ENCODE measurements at regions not wholly inside any gene's neighbourhood (a gene's known extent, or its start where the extent isn't known, plus 50 kb on each side); places are given as distances from the start of the nearest gene placed in this dataset.

- H3K36me3 Mint-ChIP-seq (ENCODE audit: low read depth) = no peaks in the 10 kb centered on the region
- H3K27ac Mint-ChIP-seq = no peak overlapping the region
- Histone ChIP-seq H3K27ac (ENCODE audit: low read depth in 1 of 2, low read length in 2 of 2) (no peak overlapping the region), H3K36me3 (ENCODE audit: insufficient read depth, low read length) (no peaks in the 10 kb centered on the region), H3K4me1 (ENCODE audit: insufficient read depth, low read length) (no peaks in the 10 kb centered on the region), H3K27me3 (ENCODE audit: control insufficient read depth in 1 of 2, insufficient read depth in 2 of 2, low read length in 2 of 2) (no peaks in the 10 kb centered on the region), H3K4me3 (ENCODE audit: low read length) (no peak overlapping the region), H3K9me3 (ENCODE audit: control insufficient read depth in 1 of 2, insufficient read depth in 1 of 2, low read length in 2 of 2) (no peaks in the 10 kb centered on the region)
- no peak for DNase-seq
- H3K27me3 Mint-ChIP-seq = peaks cover 10% of the 10 kb centered on the region
- TF ChIP-seq, protein P1, sequence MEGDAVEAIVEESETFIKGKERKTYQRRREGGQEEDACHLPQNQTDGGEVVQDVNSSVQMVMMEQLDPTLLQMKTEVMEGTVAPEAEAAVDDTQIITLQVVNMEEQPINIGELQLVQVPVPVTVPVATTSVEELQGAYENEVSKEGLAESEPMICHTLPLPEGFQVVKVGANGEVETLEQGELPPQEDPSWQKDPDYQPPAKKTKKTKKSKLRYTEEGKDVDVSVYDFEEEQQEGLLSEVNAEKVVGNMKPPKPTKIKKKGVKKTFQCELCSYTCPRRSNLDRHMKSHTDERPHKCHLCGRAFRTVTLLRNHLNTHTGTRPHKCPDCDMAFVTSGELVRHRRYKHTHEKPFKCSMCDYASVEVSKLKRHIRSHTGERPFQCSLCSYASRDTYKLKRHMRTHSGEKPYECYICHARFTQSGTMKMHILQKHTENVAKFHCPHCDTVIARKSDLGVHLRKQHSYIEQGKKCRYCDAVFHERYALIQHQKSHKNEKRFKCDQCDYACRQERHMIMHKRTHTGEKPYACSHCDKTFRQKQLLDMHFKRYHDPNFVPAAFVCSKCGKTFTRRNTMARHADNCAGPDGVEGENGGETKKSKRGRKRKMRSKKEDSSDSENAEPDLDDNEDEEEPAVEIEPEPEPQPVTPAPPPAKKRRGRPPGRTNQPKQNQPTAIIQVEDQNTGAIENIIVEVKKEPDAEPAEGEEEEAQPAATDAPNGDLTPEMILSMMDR (IDR thresholded peaks at IDR 0.05) = no peak
- ATAC-seq (ENCODE audit: poor library complexity) = no peak
- intact Hi-C loops (cut with DNase I, micrococcal nuclease) = no loop called here
- ChIA-PET POLR2A (no interaction called here), CTCF (no interaction called here)
- no peaks in the 10 kb centered on the region for H3K9me3 Mint-ChIP-seq
- no peaks in the 10 kb centered on the region for H3K4me1 Mint-ChIP-seq (ENCODE audit: low read depth)
- no peak overlapping the region for H3K4me3 Mint-ChIP-seq
Measured at GRCh38 chr2:225328192-225328591, 71.3 kb upstream of the NYAP2 start.

- peaks cover 10% of the 10 kb centered on the region for H3K27me3 Mint-ChIP-seq
- CTCF ChIA-PET = no interaction called here
- Histone ChIP-seq H3K27me3 (ENCODE audit: control insufficient read depth in 1 of 2, insufficient read depth in 2 of 2, low read length in 2 of 2) (no peaks in the 10 kb centered on the region), H3K27ac (ENCODE audit: low read depth in 1 of 2, low read length in 2 of 2) (no peak overlapping the region), H3K9me3 (ENCODE audit: control insufficient read depth in 1 of 2, insufficient read depth in 1 of 2, low read length in 2 of 2) (no peaks in the 10 kb centered on the region), H3K4me3 (ENCODE audit: low read length) (no peak overlapping the region), H3K4me1 (ENCODE audit: insufficient read depth, low read length) (no peaks in the 10 kb centered on the region), H3K36me3 (ENCODE audit: insufficient read depth, low read length) (no peaks in the 10 kb centered on the region)
- H3K4me3 Mint-ChIP-seq = no peak overlapping the region
- no peaks in the 10 kb centered on the region for H3K4me1 Mint-ChIP-seq (ENCODE audit: low read depth)
- no peak for DNase-seq
- TF ChIP-seq, protein P1 (IDR thresholded peaks at IDR 0.05) = no peak
- no peaks in the 10 kb centered on the region for H3K9me3 Mint-ChIP-seq
- intact Hi-C loops (cut with DNase I, micrococcal nuclease) = no loop called here
- no peak for ATAC-seq (ENCODE audit: poor library complexity)
- no peak overlapping the region for H3K27ac Mint-ChIP-seq
- no peaks in the 10 kb centered on the region for H3K36me3 Mint-ChIP-seq (ENCODE audit: low read depth)
- POLR2A ChIA-PET = no interaction called here
Measured at GRCh38 chr2:225326969-225327368, 72.5 kb upstream of the NYAP2 start.

- TF ChIP-seq, protein P1 (IDR thresholded peaks at IDR 0.05) = no peak
- intact Hi-C loops (cut with DNase I, micrococcal nuclease) = no loop called here
- CTCF ChIA-PET = no interaction called here
Measured at GRCh38 chr2:225319872-225320271, 79.6 kb upstream of the NYAP2 start.

More at GRCh38 chr2:225319872-225320271, 79.6 kb upstream of the NYAP2 start:
- ATAC-seq (ENCODE audit: poor library complexity) (no peak), DNase-seq (no peak)
- peaks cover 0 to 4% of the 10 kb centered on the region in 2 experiments for H3K9me3 ChIP-seq (ENCODE audit: control insufficient read depth in 1 of 2, insufficient read depth in 1 of 2, low read length in 2 of 2)
- no peaks in the 10 kb centered on the region for H3K36me3 ChIP-seq (ENCODE audit: insufficient read depth, low read length)
- no peaks in the 10 kb centered on the region for H3K9me3 Mint-ChIP-seq
- H3K27ac Mint-ChIP-seq = no peak overlapping the region
- no peak overlapping the region for H3K4me3 Mint-ChIP-seq
- H3K27ac ChIP-seq (ENCODE audit: low read depth in 1 of 2, low read length in 2 of 2) = no peak overlapping the region
- H3K4me1 ChIP-seq (ENCODE audit: insufficient read depth, low read length) = no peaks in the 10 kb centered on the region
- no peaks in the 10 kb centered on the region for H3K4me1 Mint-ChIP-seq (ENCODE audit: low read depth)
- no peaks in the 10 kb centered on the region for H3K27me3 ChIP-seq (ENCODE audit: control insufficient read depth in 1 of 2, insufficient read depth in 2 of 2, low read length in 2 of 2)
- no peaks in the 10 kb centered on the region for H3K27me3 Mint-ChIP-seq
- H3K4me3 ChIP-seq (ENCODE audit: low read length) = no peak overlapping the region
- POLR2A ChIA-PET = no interaction called here
- no peaks in the 10 kb centered on the region for H3K36me3 Mint-ChIP-seq (ENCODE audit: low read depth)
